Left ventricle myocardium inferior (tissue), 1 donor: ENCODE measurements at regions not wholly inside any gene's neighbourhood (a gene's known extent, or its start where the extent isn't known, plus 50 kb on each side); places are given as distances from the start of the nearest gene placed in this dataset.
"Not testable (repeated sequence)": the region's sequence is repeated elsewhere in the genome, so short reads cannot be mapped to it uniquely, and the experiment has no call there.

Source experiments
- DNase-seq: peaks from one replicate; pipeline ENCODE4 v3.0.0-alpha.2; 2020
- H3K27ac ChIP-seq: fragments of 200-600 bp; replicated peaks from 2 replicates; pipeline ENCODE4 v1.8.0; 2021
- H3K27me3 ChIP-seq: fragments of 200-600 bp; 2 replicates; pipeline ENCODE4 v1.8.0; 2021; ENCODE audit warnings: low read depth
- H3K36me3 ChIP-seq: fragments of 200-600 bp; 2 replicates; pipeline ENCODE4 v1.8.0; 2021
- H3K4me1 ChIP-seq: fragments of 200-600 bp; 2 replicates; pipeline ENCODE4 v1.8.0; 2021
- H3K4me3 ChIP-seq: fragments of 200-600 bp; 2 replicates; pipeline ENCODE4 v1.8.0; 2021; ENCODE audit warnings: mild to moderate bottlenecking, moderate library complexity
- H3K9me3 ChIP-seq: fragments of 200-600 bp; replicated peaks from 2 replicates; pipeline ENCODE4 v1.8.0; 2021
- CTCF ChIP-seq: fragments of 200-600 bp; IDR thresholded peaks from 2 replicates; pipeline ENCODE4 v1.8.0; 2021; ENCODE audit warnings: antibody characterized with exemption, mild to moderate bottlenecking, borderline replicate concordance
- intact Hi-C: fragments of 100-400 bp; cut with micrococcal nuclease; formaldehyde crosslinking; loops from one replicate; pipeline ENCODE4 v1.11.0; 2022
- donor health status: DM: no; HTN: yes; CAD: no; lungs with severe emphysema.

- Histone ChIP-seq H3K36me3 (no peaks in the 10 kb centered on the region), H3K27ac (no peak overlapping the region), H3K27me3 (no peaks in the 10 kb centered on the region), H3K4me1 (no peaks in the 10 kb centered on the region), H3K4me3 (no peak overlapping the region), H3K9me3 (no peaks in the 10 kb centered on the region)
- intact Hi-C loops, result no loop called here
- no peak for TF ChIP-seq CTCF
- no peak for DNase-seq
These were observed 235.3 kb downstream of the PRDM9 start for GRCh38 chr5:23742701-23743100.

GRCh38 chr5:23755906-23756305, 248.5 kb downstream of the PRDM9 start:
- Histone ChIP-seq H3K4me3 (no peak overlapping the region), H3K27me3 (no peaks in the 10 kb centered on the region), H3K9me3 (peaks cover under 1% of the 10 kb centered on the region), H3K27ac (no peak overlapping the region), H3K4me1 (no peaks in the 10 kb centered on the region), H3K36me3 (no peaks in the 10 kb centered on the region)
- TF ChIP-seq CTCF, result no peak
- DNase-seq, result no peak
- intact Hi-C loops, result no loop called here

- intact Hi-C loops, result no loop called here
- Histone ChIP-seq H3K9me3 (no peaks in the 10 kb centered on the region), H3K27ac (no peak overlapping the region), H3K27me3 (no peaks in the 10 kb centered on the region), H3K4me3 (no peak overlapping the region), H3K4me1 (no peaks in the 10 kb centered on the region), H3K36me3 (no peaks in the 10 kb centered on the region)
- no peak for DNase-seq
- TF ChIP-seq CTCF, result no peak
These were observed 249.4 kb downstream of the PRDM9 start for GRCh38 chr5:23756779-23757178.

- Histone ChIP-seq H3K4me1 (no peaks in the 10 kb centered on the region), H3K9me3 (no peaks in the 10 kb centered on the region), H3K4me3 (no peak overlapping the region), H3K27ac (no peak overlapping the region), H3K27me3 (no peaks in the 10 kb centered on the region), H3K36me3 (no peaks in the 10 kb centered on the region)
- no peak for DNase-seq
- intact Hi-C loops, result no loop called here
- no peak for TF ChIP-seq CTCF
These were observed 255.8 kb downstream of the PRDM9 start for GRCh38 chr5:23763170-23763569.

- DNase-seq, result no peak
- intact Hi-C loops, result no loop called here
- Histone ChIP-seq H3K4me1 (no peaks in the 10 kb centered on the region), H3K4me3 (no peak overlapping the region), H3K36me3 (no peaks in the 10 kb centered on the region), H3K9me3 (no peaks in the 10 kb centered on the region), H3K27ac (no peak overlapping the region), H3K27me3 (no peaks in the 10 kb centered on the region)
- TF ChIP-seq CTCF, result no peak
These were observed 269.3 kb downstream of the PRDM9 start for GRCh38 chr5:23776684-23777083.

GRCh38 chr5:23800307-23800706, 292.9 kb downstream of the PRDM9 start:
- H3K4me1 ChIP-seq, H3K9me3 ChIP-seq, H3K4me3 ChIP-seq, intact Hi-C loops, H3K27ac ChIP-seq, H3K36me3 ChIP-seq, DNase-seq, H3K27me3 ChIP-seq: not testable (repeated sequence)
